ENCODE measurements at regions not wholly inside any gene's neighbourhood (a gene's known extent, or its start where the extent isn't known, plus 50 kb on each side); places are given as distances from the start of the nearest gene placed in this dataset.
"Not testable (repeated sequence)": the region's sequence is repeated elsewhere in the genome, so short reads cannot be mapped to it uniquely, and the experiment has no call there.

DNA sequence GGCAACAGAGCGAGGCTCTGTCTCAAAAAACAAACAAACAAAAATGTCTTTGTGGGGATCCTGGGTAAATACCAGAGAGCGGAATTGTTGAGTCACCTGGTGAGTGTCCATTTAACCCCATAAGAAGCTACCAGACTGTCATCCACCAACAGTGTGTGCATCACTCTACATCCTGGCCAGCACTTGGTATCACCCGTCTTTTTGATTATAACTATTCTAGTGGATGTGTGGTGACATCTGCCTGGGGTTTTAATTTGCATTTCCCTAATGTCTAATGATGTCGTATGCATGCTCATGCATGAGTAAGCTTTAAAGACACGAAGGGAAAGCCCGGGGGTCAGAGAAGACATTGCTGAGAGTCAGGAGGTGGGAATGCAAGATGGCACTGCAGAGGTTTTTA, 126.7 kb upstream of the MRI1 start:
- DNase-seq (ENCODE audit: extremely low spot score in 2 of 2) = no peak
- Histone ChIP-seq H3K36me3 (no peaks in the 10 kb centered on the region), H3K4me1 (no peaks in the 10 kb centered on the region), H3K4me3 (no peak overlapping the region), H3K9me3 (no peaks in the 10 kb centered on the region), H3K27ac (no peak overlapping the region), H3K27me3 (no peaks in the 10 kb centered on the region)
- intact Hi-C loops (cut with DNase I) = no loop called here
- TF ChIP-seq POLR2AphosphoS5 (IDR thresholded peaks at IDR 0.05; ENCODE audit: insufficient read depth in 1 of 2, low read depth in 1 of 2) = no peak
- TF ChIP-seq CTCF (IDR thresholded peaks at IDR 0.05) = no peak
- TF ChIP-seq POLR2A (IDR thresholded peaks at IDR 0.05) = no peak

DNA sequence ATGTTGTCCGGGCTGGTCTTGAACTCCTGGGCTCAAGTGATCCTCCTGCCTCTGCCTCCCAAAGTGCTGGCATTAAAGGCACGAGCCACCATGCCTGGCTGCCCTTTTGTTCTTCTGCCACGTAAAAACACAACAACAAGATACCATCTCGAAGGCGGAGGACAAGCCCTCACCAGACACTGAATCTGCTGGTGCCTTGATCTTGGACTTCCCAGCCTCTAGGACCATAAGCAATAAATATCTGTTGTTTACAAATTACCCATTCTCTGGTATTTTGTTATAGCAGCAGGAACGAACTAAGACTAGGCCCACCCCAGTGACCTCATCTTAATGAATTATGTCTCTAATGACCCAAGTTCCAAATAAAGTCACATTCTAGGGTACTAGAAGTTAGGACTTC, 128.4 kb upstream of the CACNA1A start:
- DNase-seq (ENCODE audit: extremely low spot score in 2 of 2) = no peak
- Histone ChIP-seq H3K4me3 (no peak overlapping the region), H3K27ac (no peak overlapping the region), H3K36me3 (no peaks in the 10 kb centered on the region), H3K27me3 (no peaks in the 10 kb centered on the region), H3K9me3 (no peaks in the 10 kb centered on the region), H3K4me1 (no peaks in the 10 kb centered on the region)
- TF ChIP-seq POLR2A (IDR thresholded peaks at IDR 0.05) (no peak), POLR2AphosphoS5 (IDR thresholded peaks at IDR 0.05; ENCODE audit: insufficient read depth in 1 of 2, low read depth in 1 of 2) (no peak), CTCF (IDR thresholded peaks at IDR 0.05) (no peak)
- intact Hi-C loops (cut with DNase I) = no loop called here

DNA sequence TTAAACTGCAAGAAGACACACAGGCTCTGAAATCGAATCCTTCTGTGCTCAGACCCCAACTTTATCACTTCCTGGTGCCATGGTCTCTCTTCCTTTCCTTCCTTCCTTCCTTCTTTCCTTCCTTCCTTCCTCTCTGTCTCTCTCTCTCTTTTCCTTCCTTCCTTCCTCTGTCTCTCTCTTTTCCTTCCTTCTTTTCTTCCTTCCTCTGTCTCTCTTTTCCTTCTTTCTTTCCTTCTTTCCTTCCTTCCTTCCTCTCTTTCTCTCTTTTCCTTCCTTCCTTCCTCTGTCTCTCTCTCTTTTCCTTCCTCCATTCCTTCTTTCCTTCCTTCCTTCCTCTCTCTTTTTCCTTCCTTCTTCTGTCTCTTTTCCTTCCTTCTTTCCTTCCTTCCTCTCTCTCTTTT, 127.2 kb upstream of the CACNA1A start:
- intact Hi-C loops (cut with DNase I) = no loop called here
- H3K9me3 ChIP-seq = no peaks in the 10 kb centered on the region
- TF ChIP-seq POLR2AphosphoS5 (IDR thresholded peaks at IDR 0.05; ENCODE audit: insufficient read depth in 1 of 2, low read depth in 1 of 2) (no peak), POLR2A (IDR thresholded peaks at IDR 0.05) (no peak), CTCF (IDR thresholded peaks at IDR 0.05) (no peak)
- H3K27ac ChIP-seq = no peak overlapping the region
- no peak overlapping the region for H3K4me3 ChIP-seq
- H3K4me1 ChIP-seq = no peaks in the 10 kb centered on the region
- H3K36me3 ChIP-seq = no peaks in the 10 kb centered on the region
- DNase-seq (ENCODE audit: extremely low spot score in 2 of 2) = no peak
- H3K27me3 ChIP-seq = no peaks in the 10 kb centered on the region

GRCh38 chr19:13633109-13633508, 126.8 kb upstream of the CACNA1A start:
- Histone ChIP-seq H3K36me3 (no peaks in the 10 kb centered on the region), H3K4me1 (no peaks in the 10 kb centered on the region), H3K27me3 (no peaks in the 10 kb centered on the region), H3K4me3 (no peak overlapping the region), H3K9me3 (no peaks in the 10 kb centered on the region), H3K27ac (no peak overlapping the region)
- DNase-seq (ENCODE audit: extremely low spot score in 2 of 2) = no peak
- TF ChIP-seq POLR2A (IDR thresholded peaks at IDR 0.05) (no peak), POLR2AphosphoS5 (IDR thresholded peaks at IDR 0.05; ENCODE audit: insufficient read depth in 1 of 2, low read depth in 1 of 2) (no peak), CTCF (IDR thresholded peaks at IDR 0.05) (no peak)
- intact Hi-C loops (cut with DNase I) = no loop called here

GRCh38 chr19:13632164-13632563, 125.9 kb upstream of the CACNA1A start:
- intact Hi-C loops (cut with DNase I); DNase-seq (ENCODE audit: extremely low spot score in 2 of 2); H3K27me3 ChIP-seq; H3K4me1 ChIP-seq; H3K27ac ChIP-seq; H3K9me3 ChIP-seq; H3K4me3 ChIP-seq; H3K36me3 ChIP-seq: not testable (repeated sequence)
